H1 (cell line): ENCODE measurements at regions not wholly inside any gene's neighbourhood (a gene's known extent, or its start where the extent isn't known, plus 50 kb on each side); places are given as distances from the start of the nearest gene placed in this dataset.

Experiments used
- CTCF ChIA-PET: fragments of 300-600 bp; sonication (Branson Sonifier 250); formaldehyde crosslinking; loops from one replicate; lab custom pipeline; 2021; ENCODE audit not compliant: partially characterized antibody; lab: Charles Lee
- POLR2A ChIA-PET: fragments of 300-600 bp; sonication (Branson Sonifier 250); formaldehyde crosslinking; loops from one replicate; lab custom pipeline; 2021; ENCODE audit warnings: inconsistent platforms; ENCODE audit not compliant: partially characterized antibody; lab: Charles Lee
- DNase-seq, 2 experiments: peaks; one replicate each; pipeline versions ENCODE4 v3.0.0 to v3.0.0-alpha.2; 2010 to 2022; ENCODE audit warnings: low spot score in 2 of 2, low read depth in 1 of 2, mixed read lengths in 1 of 2
- FAIRE-seq: peaks from 2 replicates; lab custom pipeline; 2011; peaks lifted over from hg19 to GRCh38; lab: Jason Lieb, UNC
- H2AFZ ChIP-seq: 2 replicates; pipeline ENCODE4 v1.8.1; 2012; ENCODE audit warnings: low read length, inconsistent platforms
- H2AK5ac ChIP-seq: 2 replicates; pipeline ENCODE4 v1.6.1; 2013; ENCODE audit warnings: low read depth, low read length
- H2BK120ac ChIP-seq: replicated peaks from 2 replicates; pipeline ENCODE3; 2013; ENCODE audit warnings: low read depth, low read length, inconsistent platforms
- H2BK12ac ChIP-seq: 2 replicates; pipeline ENCODE4 v1.6.1; 2013; ENCODE audit warnings: low read depth, low read length
- H2BK15ac ChIP-seq: 2 replicates; pipeline ENCODE4 v1.6.1; 2013; ENCODE audit warnings: low read length
- H2BK20ac ChIP-seq: 2 replicates; pipeline ENCODE4 v1.6.1; 2013; ENCODE audit warnings: low read length
- H2BK5ac ChIP-seq: 2 replicates; pipeline ENCODE4 v1.6.1; 2013; ENCODE audit warnings: low read depth, low read length
- H3K14ac ChIP-seq: 2 replicates; pipeline ENCODE4 v1.6.1; 2013; ENCODE audit warnings: inconsistent platforms; ENCODE audit not compliant: insufficient read length
- H3K18ac ChIP-seq: 2 replicates; pipeline ENCODE4 v1.6.1; 2013; ENCODE audit warnings: low read length; ENCODE audit errors: extremely low read depth
- H3K23ac ChIP-seq: 2 replicates; pipeline ENCODE4 v1.6.1; 2013; ENCODE audit warnings: inconsistent platforms; ENCODE audit not compliant: insufficient read length
- H3K23me2 ChIP-seq: 2 replicates; pipeline ENCODE4 v1.6.1; 2013; ENCODE audit warnings: low read depth, low read length
- H3K27ac ChIP-seq: 2 replicates; pipeline ENCODE4 v1.6.1; 2011; ENCODE audit warnings: low read depth, low read length, inconsistent platforms
- H3K27me3 ChIP-seq, 4 experiments: replicated peaks in 1 of 4; 1 replicate in 1 of 4; 2 replicates in 3 of 4; pipeline versions ENCODE4 v1.6.1 to v1.8.1; 2011 to 2013; ENCODE audit warnings: low read length in 3 of 4, mild to moderate bottlenecking in 3 of 4, inconsistent platforms in 2 of 4, mixed read lengths in 2 of 4, moderate library complexity in 1 of 4; ENCODE audit not compliant: control insufficient read depth in 3 of 4, insufficient read depth in 3 of 4; ENCODE audit errors: extremely low read depth in 1 of 4
- H3K36me3 ChIP-seq, 4 experiments: 2 replicates each; pipeline versions ENCODE4 v1.6.1 to v1.8.1; 2011 to 2013; ENCODE audit warnings: mild to moderate bottlenecking in 4 of 4, low read length in 3 of 4, moderate library complexity in 2 of 4, control low read depth in 1 of 4, inconsistent platforms in 1 of 4; ENCODE audit not compliant: insufficient read depth in 4 of 4, control insufficient read depth in 2 of 4
- H3K4ac ChIP-seq: replicated peaks from 2 replicates; pipeline ENCODE3; 2013; ENCODE audit warnings: low read length, low read depth, mixed read lengths, inconsistent platforms; ENCODE audit not compliant: insufficient read length
- H3K4me1 ChIP-seq, 4 experiments: replicated peaks in 1 of 4; 1 replicate in 1 of 4; 2 replicates in 3 of 4; pipeline versions ENCODE4 v1.6.1 to v1.8.1; 2011 to 2013; ENCODE audit warnings: low read length in 3 of 4, inconsistent platforms in 2 of 4, mixed read lengths in 1 of 4; ENCODE audit not compliant: insufficient read depth in 4 of 4, control insufficient read depth in 3 of 4
- H3K4me2 ChIP-seq, 2 experiments: 2 replicates each; pipeline versions ENCODE4 v1.6.1 to v1.8.1; 2011 to 2013; ENCODE audit warnings: low read depth in 2 of 2, low read length in 2 of 2, control low read depth in 1 of 2, inconsistent platforms in 1 of 2, mild to moderate bottlenecking in 1 of 2; ENCODE audit not compliant: insufficient read depth in 1 of 2
- H3K4me3 ChIP-seq, 4 experiments: fragments of 200-600, 300-600 bp in 1 of 4; sonication (generic), shearing (Covaris generic), sonication (Bioruptor Twin) in 1 of 4; 2 replicates each; pipeline versions ENCODE4 v1.5.1 to v1.8.1; 2011 to 2016; ENCODE audit warnings: low read length in 4 of 4, low read depth in 3 of 4, control low read depth in 2 of 4, inconsistent platforms in 2 of 4, mild to moderate bottlenecking in 2 of 4, mixed read lengths in 1 of 4, moderate library complexity in 1 of 4; ENCODE audit not compliant: insufficient read depth in 2 of 4; ENCODE audit errors: extremely low read depth in 1 of 4
- H3K56ac ChIP-seq: replicated peaks from 2 replicates; pipeline ENCODE3; 2013; ENCODE audit warnings: low read depth, mild to moderate bottlenecking, mixed read lengths, low read length, inconsistent platforms; ENCODE audit not compliant: insufficient read length
- H3K79me1 ChIP-seq: 2 replicates; pipeline ENCODE4 v1.6.1; 2013; ENCODE audit warnings: low read depth, low read length, control low read depth
- H3K79me2 ChIP-seq, 2 experiments: 2 replicates each; pipeline versions ENCODE4 v1.6.1 to v1.8.1; 2012 to 2013; ENCODE audit warnings: low read length in 2 of 2, mild to moderate bottlenecking in 2 of 2, inconsistent platforms in 1 of 2; ENCODE audit not compliant: insufficient read depth in 2 of 2, control insufficient read depth in 1 of 2
- H3K9ac ChIP-seq, 4 experiments: replicated peaks in 1 of 4; 1 replicate in 1 of 4; 2 replicates in 3 of 4; pipeline versions ENCODE4 v1.6.1 to v1.8.1; 2011 to 2013; ENCODE audit warnings: low read depth in 3 of 4, low read length in 3 of 4, control low read depth in 2 of 4, mild to moderate bottlenecking in 2 of 4, moderate library complexity in 2 of 4, inconsistent platforms in 1 of 4; ENCODE audit errors: extremely low read depth in 1 of 4
- H3K9me3 ChIP-seq, 2 experiments: 2 replicates each; pipeline versions ENCODE4 v1.6.1 to v1.8.1; 2012 to 2013; ENCODE audit warnings: mild to moderate bottlenecking in 2 of 2, moderate library complexity in 2 of 2, control low read depth in 1 of 2, inconsistent platforms in 1 of 2, low read depth in 1 of 2, low read length in 1 of 2, mixed read lengths in 1 of 2; ENCODE audit not compliant: insufficient read depth in 2 of 2
- H4K20me1 ChIP-seq, 2 experiments: replicated peaks in 1 of 2; 2 replicates each; pipeline versions ENCODE3 to v1.8.1; 2011 to 2013; ENCODE audit warnings: inconsistent platforms in 2 of 2, low read length in 2 of 2, mild to moderate bottlenecking in 1 of 2; ENCODE audit not compliant: insufficient read depth in 2 of 2, control insufficient read depth in 1 of 2
- H4K5ac ChIP-seq: 2 replicates; pipeline ENCODE4 v1.6.1; 2013; ENCODE audit warnings: low read length, low read depth, mixed read lengths, inconsistent platforms; ENCODE audit not compliant: insufficient read length
- H4K8ac ChIP-seq: 2 replicates; pipeline ENCODE4 v1.8.0; 2013; ENCODE audit warnings: mild to moderate bottlenecking, moderate library complexity, low read length, inconsistent platforms; ENCODE audit not compliant: insufficient read depth; ENCODE audit errors: extremely low read depth
- H4K91ac ChIP-seq: replicated peaks from 2 replicates; pipeline ENCODE3; 2013; ENCODE audit warnings: low read length, mixed read lengths, inconsistent platforms; ENCODE audit not compliant: insufficient read length
- BACH1 ChIP-seq: IDR thresholded peaks from 2 replicates; pipeline ENCODE4 v1.6.1; 2012; ENCODE audit warnings: low read length, improper control_type of control experiment
- CTBP2 ChIP-seq: IDR thresholded peaks from 2 replicates; pipeline ENCODE4 v1.7.0; 2011; ENCODE audit warnings: borderline replicate concordance, mild to moderate bottlenecking, moderate library complexity, mixed read lengths, low read length; ENCODE audit not compliant: insufficient read depth, insufficient read length
- GABPA ChIP-seq: IDR thresholded peaks from 2 replicates; pipeline ENCODE4 v1.6.1; 2011; ENCODE audit warnings: mild to moderate bottlenecking, low read length, moderate library complexity, borderline replicate concordance; ENCODE audit not compliant: insufficient read depth
- RNF2 ChIP-seq: fragments of 200-900, 300-1000 bp; sonication (generic); IDR thresholded peaks from 2 replicates; pipeline ENCODE4 v1.7.1; 2016; ENCODE audit warnings: borderline replicate concordance, low read depth, mild to moderate bottlenecking, antibody characterized with exemption, low read length; ENCODE audit not compliant: poor library complexity, severe bottlenecking; ENCODE audit errors: missing control alignments
- SP1 ChIP-seq: IDR thresholded peaks from 2 replicates; pipeline ENCODE4 v1.6.1; 2011; ENCODE audit warnings: low read depth, low read length
- SP2 ChIP-seq: IDR thresholded peaks from 2 replicates; pipeline ENCODE4 v1.6.1; 2012; ENCODE audit warnings: mild to moderate bottlenecking, low read length, inconsistent platforms
- SP4 ChIP-seq: IDR thresholded peaks from 2 replicates; pipeline ENCODE4 v1.6.1; 2012; ENCODE audit warnings: low read length, inconsistent platforms
- SRF ChIP-seq: IDR thresholded peaks from 2 replicates; pipeline ENCODE4 v1.6.1; 2011; ENCODE audit warnings: mild to moderate bottlenecking, low read depth, low read length, moderate library complexity
- TBP ChIP-seq: IDR thresholded peaks from 2 replicates; pipeline ENCODE4 v1.6.1; 2011; ENCODE audit warnings: low read depth, low read length, improper control_type of control experiment
- TCF12 ChIP-seq: IDR thresholded peaks from 2 replicates; pipeline ENCODE4 v1.6.1; 2011; ENCODE audit warnings: low read depth, mild to moderate bottlenecking, low read length
- WGBS, 2 experiments: shearing (Covaris generic) in 1 of 2; methylation state at CpG; one replicate each; pipeline versions ENCODE4 v1.1.6 to v1.1.7; 2013 to 2015; ENCODE audit warnings: low lambda C conversion rate in 2 of 2, mixed read lengths in 2 of 2, inconsistent platforms in 1 of 2, low coverage in 1 of 2, missing lambda C conversion rate in 1 of 2; ENCODE audit not compliant: insufficient replicate concordance in 2 of 2, insufficient coverage in 1 of 2, insufficient read length in 1 of 2; ENCODE audit errors: extremely low coverage in 1 of 2, missing lambda C conversion rate in 1 of 2; 5-methylcytosine and 5-hydroxymethylcytosine counted together
- TF ChIP-seq, protein P1 (sequence below): IDR thresholded peaks from 2 replicates; pipeline ENCODE4 v1.6.1; 2011; ENCODE audit warnings: low read depth, mild to moderate bottlenecking, low read length; ENCODE audit not compliant: insufficient read depth
- TF ChIP-seq, protein P2 (sequence below), 3 experiments: IDR thresholded peaks; 1 replicate in 2 of 3; 2 replicates in 1 of 3; pipeline versions ENCODE4 v1.5.1 to v1.6.1; 2011; ENCODE audit warnings: low read length in 3 of 3, mild to moderate bottlenecking in 3 of 3, inconsistent platforms in 2 of 3, low read depth in 1 of 3, moderate library complexity in 1 of 3; ENCODE audit not compliant: insufficient read depth in 1 of 3; ENCODE audit errors: control extremely low read depth in 1 of 3

DNA sequence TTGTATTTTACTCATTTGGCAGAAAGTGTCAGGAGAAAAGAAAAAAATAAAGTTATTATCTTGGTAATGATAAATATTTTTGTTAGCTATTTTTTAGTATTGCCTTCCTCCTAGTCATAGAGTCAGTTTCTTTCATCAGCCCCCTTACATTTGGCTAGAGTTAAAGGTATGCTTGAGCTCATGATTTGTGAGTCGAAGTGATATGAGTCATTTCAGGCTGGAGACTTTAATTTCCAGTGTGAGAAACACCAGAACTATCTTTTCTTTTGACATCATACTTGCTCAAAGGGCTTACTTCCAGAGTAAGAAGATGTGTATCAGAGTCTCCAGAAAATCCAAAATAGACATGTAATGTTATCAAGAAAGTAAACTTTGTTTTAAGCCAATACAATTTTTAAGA is 746.7 kb upstream of the TYRP1 start:
- no peak overlapping the region for H2AFZ ChIP-seq
- no peak overlapping the region for H3K56ac ChIP-seq
- no peak overlapping the region for H2BK120ac ChIP-seq
- no peak overlapping the region for H3K18ac ChIP-seq
- no peak overlapping the region for H3K27ac ChIP-seq
- H3K4ac ChIP-seq: no peak overlapping the region
- no peak overlapping the region for H2BK15ac ChIP-seq
- H3K14ac ChIP-seq: no peak overlapping the region
- H4K5ac ChIP-seq: no peak overlapping the region
- H3K4me1 ChIP-seq: no peaks in the 10 kb centered on the region
- H3K79me1 ChIP-seq: no peaks in the 10 kb centered on the region
- no peak overlapping the region for H3K9ac ChIP-seq
- H2BK20ac ChIP-seq: no peak overlapping the region
- no peaks in the 10 kb centered on the region for H3K36me3 ChIP-seq
- H3K23me2 ChIP-seq: no peaks in the 10 kb centered on the region
- H2BK12ac ChIP-seq: no peak overlapping the region
- H2BK5ac ChIP-seq: no peak overlapping the region
- H3K4me3 ChIP-seq: no peak overlapping the region
- no peak overlapping the region for H3K4me2 ChIP-seq
- no peak overlapping the region for H4K91ac ChIP-seq
- POLR2A ChIA-PET: no interaction called here
- WGBS, 2 experiments: 87% methylated on average over 1 of the region's 1 CpG; no CpG with 5 or more reads in 1 of the 2 experiments
- no peaks in the 10 kb centered on the region for H3K9me3 ChIP-seq
- no peak overlapping the region for H2AK5ac ChIP-seq
- H3K79me2 ChIP-seq: no peaks in the 10 kb centered on the region
- DNase-seq (no peak), FAIRE-seq (no peak)
- no peak overlapping the region for H3K23ac ChIP-seq
- H4K20me1 ChIP-seq: no peaks in the 10 kb centered on the region
- CTCF ChIA-PET: no interaction called here
- H3K27me3 ChIP-seq: no peaks in the 10 kb centered on the region
- no peak overlapping the region for H4K8ac ChIP-seq
- TF ChIP-seq, protein P1, sequence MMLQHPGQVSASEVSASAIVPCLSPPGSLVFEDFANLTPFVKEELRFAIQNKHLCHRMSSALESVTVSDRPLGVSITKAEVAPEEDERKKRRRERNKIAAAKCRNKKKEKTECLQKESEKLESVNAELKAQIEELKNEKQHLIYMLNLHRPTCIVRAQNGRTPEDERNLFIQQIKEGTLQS: no peak
- no peak for TF ChIP-seq SRF
- TF ChIP-seq SP1: no peak
- TF ChIP-seq TCF12: no peak
- no peak for TF ChIP-seq RNF2
- no peak for TF ChIP-seq CTBP2
- TF ChIP-seq, protein P2, sequence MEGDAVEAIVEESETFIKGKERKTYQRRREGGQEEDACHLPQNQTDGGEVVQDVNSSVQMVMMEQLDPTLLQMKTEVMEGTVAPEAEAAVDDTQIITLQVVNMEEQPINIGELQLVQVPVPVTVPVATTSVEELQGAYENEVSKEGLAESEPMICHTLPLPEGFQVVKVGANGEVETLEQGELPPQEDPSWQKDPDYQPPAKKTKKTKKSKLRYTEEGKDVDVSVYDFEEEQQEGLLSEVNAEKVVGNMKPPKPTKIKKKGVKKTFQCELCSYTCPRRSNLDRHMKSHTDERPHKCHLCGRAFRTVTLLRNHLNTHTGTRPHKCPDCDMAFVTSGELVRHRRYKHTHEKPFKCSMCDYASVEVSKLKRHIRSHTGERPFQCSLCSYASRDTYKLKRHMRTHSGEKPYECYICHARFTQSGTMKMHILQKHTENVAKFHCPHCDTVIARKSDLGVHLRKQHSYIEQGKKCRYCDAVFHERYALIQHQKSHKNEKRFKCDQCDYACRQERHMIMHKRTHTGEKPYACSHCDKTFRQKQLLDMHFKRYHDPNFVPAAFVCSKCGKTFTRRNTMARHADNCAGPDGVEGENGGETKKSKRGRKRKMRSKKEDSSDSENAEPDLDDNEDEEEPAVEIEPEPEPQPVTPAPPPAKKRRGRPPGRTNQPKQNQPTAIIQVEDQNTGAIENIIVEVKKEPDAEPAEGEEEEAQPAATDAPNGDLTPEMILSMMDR (IDR thresholded peaks at IDR 0.05; ENCODE audit: control extremely low read depth in 1 of 3, insufficient read depth in 1 of 3, low read depth in 1 of 3, low read length in 3 of 3): no peak
- no peak for TF ChIP-seq SP2
- TF ChIP-seq SP4: no peak
- TF ChIP-seq BACH1: no peak
- TF ChIP-seq TBP: no peak
- TF ChIP-seq GABPA: no peak
